ENCODE measurements at regions not wholly inside any gene's neighbourhood (a gene's known extent, or its start where the extent isn't known, plus 50 kb on each side); places are given as distances from the start of the nearest gene placed in this dataset.

GRCh38 chr11:29024386-29024785, 916.2 kb downstream of the METTL15 start:
- no peak overlapping the region for H3K27ac ChIP-seq
- TF ChIP-seq, protein P1, sequence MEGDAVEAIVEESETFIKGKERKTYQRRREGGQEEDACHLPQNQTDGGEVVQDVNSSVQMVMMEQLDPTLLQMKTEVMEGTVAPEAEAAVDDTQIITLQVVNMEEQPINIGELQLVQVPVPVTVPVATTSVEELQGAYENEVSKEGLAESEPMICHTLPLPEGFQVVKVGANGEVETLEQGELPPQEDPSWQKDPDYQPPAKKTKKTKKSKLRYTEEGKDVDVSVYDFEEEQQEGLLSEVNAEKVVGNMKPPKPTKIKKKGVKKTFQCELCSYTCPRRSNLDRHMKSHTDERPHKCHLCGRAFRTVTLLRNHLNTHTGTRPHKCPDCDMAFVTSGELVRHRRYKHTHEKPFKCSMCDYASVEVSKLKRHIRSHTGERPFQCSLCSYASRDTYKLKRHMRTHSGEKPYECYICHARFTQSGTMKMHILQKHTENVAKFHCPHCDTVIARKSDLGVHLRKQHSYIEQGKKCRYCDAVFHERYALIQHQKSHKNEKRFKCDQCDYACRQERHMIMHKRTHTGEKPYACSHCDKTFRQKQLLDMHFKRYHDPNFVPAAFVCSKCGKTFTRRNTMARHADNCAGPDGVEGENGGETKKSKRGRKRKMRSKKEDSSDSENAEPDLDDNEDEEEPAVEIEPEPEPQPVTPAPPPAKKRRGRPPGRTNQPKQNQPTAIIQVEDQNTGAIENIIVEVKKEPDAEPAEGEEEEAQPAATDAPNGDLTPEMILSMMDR (conservative IDR thresholded peaks at IDR 0.05), result no peak

DNA sequence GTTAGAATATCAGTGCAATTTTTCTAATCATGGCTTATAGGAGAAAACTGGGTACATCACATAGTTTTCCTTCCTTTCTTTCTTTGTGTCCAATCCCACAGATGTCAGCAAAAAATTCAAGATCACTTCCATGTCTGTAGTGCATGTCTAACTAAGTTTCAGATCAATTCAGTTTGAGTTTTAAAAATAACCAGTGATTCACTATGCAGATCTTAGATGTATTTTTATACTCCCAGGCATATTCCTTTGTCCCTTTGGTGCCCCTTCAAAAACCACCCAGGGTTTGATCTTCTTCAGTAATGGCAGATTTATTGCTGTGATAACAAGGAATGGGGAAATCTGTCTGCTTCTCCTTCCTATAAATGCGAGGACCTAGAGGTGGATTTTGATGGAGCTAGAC, 915.6 kb downstream of the METTL15 start:
- H3K27ac ChIP-seq, result no peak overlapping the region
- TF ChIP-seq, protein P1 (conservative IDR thresholded peaks at IDR 0.05), result no peak

DNA sequence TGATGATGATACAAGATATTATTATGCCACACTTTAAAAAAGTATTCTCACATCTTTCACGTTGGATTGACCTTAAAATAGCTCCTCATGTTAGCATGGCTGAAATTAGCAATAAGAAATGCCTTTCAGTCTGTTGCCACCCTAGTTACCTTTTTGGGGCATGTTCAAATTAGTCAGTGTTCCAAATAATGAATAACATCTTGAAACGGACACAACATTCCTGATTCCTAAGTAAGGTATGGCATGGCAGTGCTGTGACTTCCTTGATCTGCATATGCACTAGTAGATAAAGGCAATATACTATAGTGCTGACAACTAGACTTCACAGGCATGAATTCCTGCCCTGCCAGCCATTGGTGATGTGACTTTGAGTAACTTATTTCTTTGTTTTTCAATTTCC, 914.5 kb downstream of the METTL15 start:
- H3K27ac ChIP-seq, result no peak overlapping the region

DNA sequence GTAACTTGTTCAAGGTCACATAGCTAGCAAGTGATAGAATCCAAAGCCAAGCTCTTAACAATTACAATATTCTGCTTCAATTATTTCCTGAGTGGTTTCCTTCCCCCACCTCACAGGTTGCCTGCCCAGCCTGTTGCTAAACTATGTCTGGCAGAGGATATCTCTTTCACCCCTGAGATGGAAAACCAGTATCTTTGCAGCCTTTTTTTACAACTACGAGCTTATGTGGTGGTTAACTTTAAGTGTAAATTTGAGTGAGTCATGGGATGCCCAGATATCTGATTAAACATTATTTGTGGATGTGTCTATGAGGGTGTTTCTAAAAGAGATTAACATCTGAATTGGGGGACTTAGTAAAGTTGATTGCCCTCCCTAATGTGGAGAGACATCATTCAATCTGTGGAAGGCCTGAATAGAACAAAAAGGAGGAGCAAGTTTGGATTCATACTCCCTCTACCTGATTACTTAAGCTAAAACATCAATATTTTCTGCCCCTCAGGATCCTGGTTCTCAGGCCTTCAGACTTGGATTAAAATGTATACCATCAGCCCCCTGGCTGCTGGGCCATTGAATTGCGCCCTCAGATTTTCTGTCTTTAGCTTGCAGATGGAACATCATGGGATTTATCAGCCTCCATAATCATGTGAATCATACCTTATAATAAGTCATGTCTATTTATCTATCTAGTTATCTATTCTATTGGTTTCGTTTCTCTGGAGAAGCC, 911.9 kb downstream of the METTL15 start:
- TF ChIP-seq, protein P1 (conservative IDR thresholded peaks at IDR 0.05), result no peak
- H3K27ac ChIP-seq, result no peak overlapping the region

More for the DNA sequence above, 914.5 kb downstream of the METTL15 start:
- TF ChIP-seq, protein P1 (conservative IDR thresholded peaks at IDR 0.05), result no peak

DNA sequence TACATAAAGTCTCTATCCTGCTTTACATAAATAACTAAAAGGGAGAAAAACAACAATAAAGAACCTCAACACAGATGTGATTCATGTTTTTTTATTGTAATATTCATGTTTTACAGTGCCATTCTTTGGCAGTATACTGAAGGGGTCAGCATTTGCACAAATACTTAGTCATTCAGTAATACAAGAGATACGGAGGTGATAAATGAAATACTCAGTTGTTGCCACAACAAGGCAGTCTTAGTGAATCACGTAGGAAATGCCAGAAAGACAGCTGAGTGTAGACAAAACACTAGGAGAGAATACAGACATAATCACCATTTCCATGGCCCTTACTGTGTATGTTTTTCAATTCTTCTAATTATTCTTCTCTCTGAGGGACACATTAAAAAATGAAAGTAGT, 910.4 kb downstream of the METTL15 start:
- TF ChIP-seq, protein P1 (conservative IDR thresholded peaks at IDR 0.05), result no peak
- H3K27ac ChIP-seq, result no peak overlapping the region

- TF ChIP-seq, protein P1 (conservative IDR thresholded peaks at IDR 0.05), result no peak
- no peak overlapping the region for H3K27ac ChIP-seq
Observed at GRCh38 chr11:29017941-29018340, 909.8 kb downstream of the METTL15 start.

DNA sequence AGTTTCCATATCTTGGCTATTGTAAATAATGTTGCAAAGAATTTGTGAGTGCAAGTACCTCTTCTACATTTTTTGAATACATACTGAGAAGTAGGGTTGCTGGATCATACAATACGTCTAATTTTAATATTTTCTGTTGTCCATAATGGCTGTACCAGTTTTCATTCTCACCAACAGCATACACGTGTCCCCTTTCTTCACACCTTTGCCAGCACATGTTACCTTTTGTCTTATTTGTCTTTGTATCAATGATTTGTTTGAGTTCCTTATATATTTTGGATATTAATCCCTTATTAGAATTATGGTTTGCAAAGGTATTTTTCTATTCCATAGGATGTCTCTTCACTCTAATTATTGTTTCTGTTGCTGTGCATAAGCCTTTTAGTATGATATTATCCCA, 904.3 kb downstream of the METTL15 start:
- TF ChIP-seq, protein P1 (conservative IDR thresholded peaks at IDR 0.05), result no peak
- H3K27ac ChIP-seq, result no peak overlapping the region
